ACC112 (cell line): ENCODE measurements at regions not wholly inside any gene's neighbourhood (a gene's known extent, or its start where the extent isn't known, plus 50 kb on each side); places are given as distances from the start of the nearest gene placed in this dataset.
"Not testable (repeated sequence)": the region's sequence is repeated elsewhere in the genome, so short reads cannot be mapped to it uniquely, and the experiment has no call there.

ENCODE experiments used
- H2AFZ ChIP-seq: fragments of 200-600 bp; sonication (generic); one replicate; pipeline ENCODE4 v1.6.0; 2017; ENCODE audit warnings: antibody characterized with exemption, low read length; ENCODE audit not compliant: unreplicated experiment
- H3K27ac ChIP-seq: fragments of 200-600 bp; sonication (generic); 2 replicates; pipeline ENCODE4 v1.5.1; 2014; ENCODE audit warnings: low read depth, mild to moderate bottlenecking, antibody characterized with exemption, low read length, moderate library complexity
- H3K27me3 ChIP-seq: fragments of 200-600 bp; sonication (generic); 2 replicates; pipeline ENCODE4 v1.6.1; 2014; ENCODE audit warnings: mild to moderate bottlenecking, antibody characterized with exemption, low read length, moderate library complexity, mixed read lengths; ENCODE audit not compliant: insufficient read depth
- H3K36me3 ChIP-seq: fragments of 200-600 bp; sonication (generic); 2 replicates; pipeline ENCODE4 v1.6.1; 2016; ENCODE audit warnings: mild to moderate bottlenecking, antibody characterized with exemption, low read length, moderate library complexity, mixed read lengths; ENCODE audit not compliant: insufficient read depth
- H3K4me1 ChIP-seq: fragments of 200-600 bp; sonication (generic); one replicate; pipeline ENCODE4 v1.6.1; 2016; ENCODE audit warnings: low read length, mixed read lengths; ENCODE audit not compliant: insufficient read depth, unreplicated experiment, control insufficient read depth
- H3K4me3 ChIP-seq: fragments of 200-600 bp; sonication (generic); 2 replicates; pipeline ENCODE4 v1.5.1; 2014; ENCODE audit warnings: mild to moderate bottlenecking, low read depth, low read length
- H3K79me2 ChIP-seq: fragments of 200-600 bp; sonication (generic); one replicate; pipeline ENCODE4 v1.6.0; 2016; ENCODE audit warnings: low read length; ENCODE audit not compliant: control insufficient read depth, unreplicated experiment, insufficient read depth

DNA sequence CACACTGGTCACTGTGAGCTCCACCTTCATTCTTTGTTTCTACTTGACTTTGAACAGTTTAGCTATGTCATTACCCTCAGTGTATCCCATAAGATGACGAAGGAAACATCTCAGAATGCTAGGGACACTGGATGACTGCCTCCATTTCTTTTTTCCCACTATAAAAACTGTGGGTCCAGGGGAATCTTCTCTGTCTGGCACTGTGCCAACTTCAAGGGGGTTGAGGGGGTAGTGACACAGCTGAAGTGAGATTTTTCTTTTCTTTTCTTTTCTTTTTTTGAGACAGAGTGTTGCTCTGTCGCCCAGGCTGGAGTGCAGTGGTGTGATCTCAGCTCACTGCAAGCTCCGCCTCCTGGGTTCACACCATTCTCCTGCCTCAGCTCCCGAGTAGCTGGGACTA lies 302.6 kb upstream of the TARS1 start:
- H3K4me1 ChIP-seq, H3K79me2 ChIP-seq, H3K27me3 ChIP-seq, H2AFZ ChIP-seq, H3K36me3 ChIP-seq, H3K27ac ChIP-seq, H3K4me3 ChIP-seq: not testable (repeated sequence)

DNA sequence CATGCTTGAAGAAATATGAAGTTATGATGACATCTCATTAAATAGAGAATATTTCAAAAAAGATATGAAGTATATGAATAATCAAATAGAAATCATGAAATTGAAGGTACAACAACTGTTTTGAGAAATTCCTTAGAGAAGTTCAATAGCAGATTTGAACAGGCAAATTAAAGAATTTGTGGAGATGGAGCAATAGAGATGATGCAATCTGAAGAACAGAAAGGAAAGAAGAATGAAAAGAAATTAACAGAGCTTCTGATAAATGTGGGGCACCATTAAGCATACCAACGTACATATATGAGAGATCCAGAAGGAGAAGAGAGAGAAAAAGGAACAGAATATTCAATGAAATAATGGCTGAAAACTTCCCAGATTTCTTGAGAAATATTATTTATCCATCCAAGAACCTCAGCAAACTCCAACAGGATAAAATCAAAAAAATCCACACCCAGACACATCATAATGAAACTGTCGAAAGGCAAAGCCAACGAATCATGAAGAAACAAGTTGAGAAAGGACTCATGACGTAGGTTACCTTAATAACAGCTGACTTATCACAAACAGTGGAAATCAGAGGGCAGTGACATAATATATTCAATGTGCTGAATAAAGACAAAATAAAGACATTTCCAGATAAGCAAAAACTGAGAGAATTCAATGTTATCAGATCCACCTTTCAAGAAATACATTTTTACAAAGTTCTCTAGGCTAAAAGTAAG lies 297.2 kb upstream of the TARS1 start:
- Histone ChIP-seq H3K27me3 (no peaks in the 10 kb centered on the region), H3K36me3 (no peaks in the 10 kb centered on the region), H3K4me1 (peaks cover 26% of the 10 kb centered on the region), H3K4me3 (no peak overlapping the region), H3K79me2 (no peaks in the 10 kb centered on the region), H2AFZ (no peak overlapping the region), H3K27ac (no peak overlapping the region)

DNA sequence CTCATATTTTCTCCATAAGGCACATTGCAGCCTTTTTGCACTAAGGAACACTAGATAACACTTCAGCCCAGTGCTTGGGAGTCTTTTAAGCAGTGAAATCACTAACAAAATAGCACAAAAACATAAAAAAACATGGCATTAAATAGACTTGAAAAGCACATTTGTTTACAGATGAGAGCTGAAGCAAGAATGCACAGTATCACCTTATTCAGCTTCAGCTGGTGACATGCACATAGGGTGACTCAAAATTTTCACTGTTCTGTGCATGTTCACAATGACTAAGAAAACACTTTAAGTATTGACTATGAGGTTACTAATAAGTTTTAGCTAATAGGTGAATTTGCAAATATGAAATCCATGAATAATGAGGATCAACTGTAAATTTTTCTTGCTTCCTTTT lies 293.9 kb upstream of the TARS1 start:
- no peaks in the 10 kb centered on the region for H3K27me3 ChIP-seq
- H3K36me3 ChIP-seq = no peaks in the 10 kb centered on the region
- peak overlapping the region; percentile 36; the same call in 1 of the 2 replicates for H3K4me3 ChIP-seq
- peak overlapping the region; percentile 86 for H3K27ac ChIP-seq
- H2AFZ ChIP-seq = no peak overlapping the region
- H3K4me1 ChIP-seq = peaks cover 32% of the 10 kb centered on the region
- H3K79me2 ChIP-seq = no peaks in the 10 kb centered on the region

DNA sequence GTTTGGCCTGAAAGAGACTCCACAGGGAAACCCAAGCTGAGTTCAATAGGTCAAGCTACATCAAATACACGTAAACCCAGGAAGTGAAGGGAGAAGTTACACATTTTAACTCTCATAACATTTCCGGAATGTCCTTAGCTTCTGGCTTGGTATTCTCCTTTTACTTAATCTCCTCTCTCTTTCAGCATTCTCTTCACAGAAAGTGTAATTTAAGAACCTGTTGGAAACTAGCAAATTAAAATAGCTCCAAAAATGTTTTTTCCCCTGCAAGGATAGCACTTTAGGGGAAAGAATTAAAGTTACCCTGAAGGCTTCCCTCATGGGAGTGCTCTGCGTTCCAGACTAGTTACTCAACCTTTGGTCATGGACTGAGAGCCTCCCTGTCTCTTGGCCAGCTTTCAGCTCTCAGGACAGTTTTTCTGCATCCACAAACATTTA lies 292.7 kb upstream of the TARS1 start:
- H3K36me3 ChIP-seq = no peaks in the 10 kb centered on the region
- no peaks in the 10 kb centered on the region for H3K27me3 ChIP-seq
- H2AFZ ChIP-seq = peak overlapping the region; percentile 5
- peaks cover 32% of the 10 kb centered on the region for H3K4me1 ChIP-seq
- H3K27ac ChIP-seq = peak overlapping the region; percentile 86
- 0 out of 2 replicates have a peak overlapping the region, but pooled peaks have one; percentile 3 for H3K4me3 ChIP-seq
- no peaks in the 10 kb centered on the region for H3K79me2 ChIP-seq

DNA sequence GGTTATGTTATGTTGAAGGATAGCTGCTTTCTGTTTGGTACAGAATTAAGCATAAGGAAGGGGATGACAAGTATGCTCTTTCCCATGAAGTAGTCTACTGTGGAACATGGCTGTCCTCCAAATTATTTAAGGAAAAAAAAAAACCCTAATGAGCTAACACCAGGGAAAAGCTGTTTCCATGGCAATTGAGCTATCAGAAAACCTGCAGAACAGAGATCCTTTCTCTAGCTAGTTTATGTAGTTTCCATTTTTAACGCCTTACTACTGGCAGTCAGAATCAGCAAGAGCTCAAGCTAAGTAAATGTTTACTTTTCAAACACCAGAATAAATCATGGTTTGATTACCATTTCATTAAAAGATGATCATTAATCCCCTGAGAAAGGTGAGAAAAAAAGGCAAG lies 287.4 kb upstream of the TARS1 start:
- no peaks in the 10 kb centered on the region for H3K79me2 ChIP-seq
- H3K4me3 ChIP-seq = no peak overlapping the region
- H3K36me3 ChIP-seq = no peaks in the 10 kb centered on the region
- peaks cover 8% of the 10 kb centered on the region for H3K4me1 ChIP-seq
- no peak overlapping the region for H3K27ac ChIP-seq
- no peaks in the 10 kb centered on the region for H3K27me3 ChIP-seq
- no peak overlapping the region for H2AFZ ChIP-seq

DNA sequence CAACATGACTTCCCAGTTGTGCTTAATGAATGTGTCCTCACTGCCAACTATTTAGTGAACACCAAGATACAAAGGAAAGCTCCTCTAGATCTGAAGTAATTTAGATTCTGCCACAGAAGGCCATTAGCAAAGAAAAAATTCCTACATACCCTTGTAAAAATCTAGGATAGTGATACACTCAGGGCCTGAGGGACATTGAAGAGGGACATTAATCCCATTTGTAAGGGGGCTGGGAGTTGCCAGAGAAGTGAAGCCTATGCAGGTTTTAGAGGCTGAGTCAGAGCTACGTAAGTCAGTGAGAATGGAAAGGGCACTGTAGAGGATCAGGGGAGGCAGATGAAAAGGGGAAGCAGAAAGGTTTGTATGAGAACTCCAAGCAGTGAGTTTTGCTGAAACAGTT lies 286.9 kb upstream of the TARS1 start:
- Histone ChIP-seq H3K27ac (no peak overlapping the region), H3K36me3 (no peaks in the 10 kb centered on the region), H3K4me1 (peaks cover 3% of the 10 kb centered on the region), H2AFZ (no peak overlapping the region), H3K79me2 (no peaks in the 10 kb centered on the region), H3K27me3 (no peaks in the 10 kb centered on the region), H3K4me3 (no peak overlapping the region)

DNA sequence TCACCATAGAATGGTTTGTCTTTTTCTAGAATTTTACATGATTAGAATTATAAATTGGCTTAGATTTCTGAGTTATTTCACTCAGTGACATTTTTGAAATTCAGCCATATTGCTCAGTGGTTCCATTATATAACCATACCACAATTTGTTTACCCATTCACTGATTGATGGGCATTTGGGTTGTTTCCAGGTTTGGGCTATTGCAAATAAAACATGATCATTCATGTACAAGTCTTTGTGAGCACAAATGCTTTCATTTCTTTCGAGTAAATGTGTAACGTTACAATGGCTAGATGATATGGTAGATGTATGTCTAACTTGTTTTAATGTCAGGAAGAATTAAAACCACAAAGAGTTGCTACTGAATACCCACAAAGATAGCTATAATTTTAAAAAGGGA lies 279.9 kb upstream of the TARS1 start:
- H3K4me1 ChIP-seq = no peaks in the 10 kb centered on the region
- H3K27ac ChIP-seq = no peak overlapping the region
- no peaks in the 10 kb centered on the region for H3K36me3 ChIP-seq
- H2AFZ ChIP-seq = peak overlapping the region; percentile 8
- H3K27me3 ChIP-seq = no peaks in the 10 kb centered on the region
- H3K79me2 ChIP-seq = no peaks in the 10 kb centered on the region
- no peak overlapping the region for H3K4me3 ChIP-seq

DNA sequence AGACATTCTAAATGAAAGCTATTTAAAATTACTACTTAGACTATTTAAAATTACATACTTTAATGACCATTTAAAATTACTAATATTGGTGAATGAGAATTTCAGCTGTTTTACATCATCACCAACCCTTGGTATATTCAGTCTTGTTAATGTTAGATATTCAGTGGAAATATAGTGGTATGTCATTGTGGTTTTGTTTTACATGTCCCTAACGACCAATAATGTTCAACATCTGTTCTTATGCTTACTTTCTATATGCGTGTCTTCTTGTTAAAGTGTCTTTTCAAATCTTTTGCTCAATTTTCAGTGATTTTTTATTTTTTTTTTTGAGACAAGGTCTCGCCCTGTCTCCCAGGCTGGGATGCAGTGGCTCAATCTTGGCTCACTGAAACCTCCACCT lies 279.3 kb upstream of the TARS1 start:
- no peaks in the 10 kb centered on the region for H3K27me3 ChIP-seq

DNA sequence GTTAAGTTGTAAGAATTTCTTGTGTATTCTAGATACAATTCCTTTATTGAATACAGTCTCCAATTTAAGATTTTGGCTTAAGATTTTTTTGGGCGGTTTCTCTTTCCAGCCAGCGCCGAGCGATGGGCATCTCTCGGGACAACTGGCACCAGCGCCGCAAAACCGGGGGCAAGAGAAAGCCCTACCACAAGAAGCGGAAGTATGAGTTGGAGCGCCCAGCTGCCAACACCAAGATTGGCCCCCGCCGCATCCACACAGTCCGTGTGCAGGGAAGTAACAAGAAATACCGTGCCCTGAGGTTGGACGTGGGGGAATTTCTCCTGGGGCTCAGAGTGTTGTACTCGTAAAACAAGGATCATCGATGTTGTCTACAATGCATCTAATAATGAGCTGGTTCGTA lies 278.7 kb upstream of the TARS1 start:
- no peak overlapping the region for H3K27ac ChIP-seq
- no peaks in the 10 kb centered on the region for H3K36me3 ChIP-seq
- no peaks in the 10 kb centered on the region for H3K4me1 ChIP-seq
- no peaks in the 10 kb centered on the region for H3K79me2 ChIP-seq
- no peaks in the 10 kb centered on the region for H3K27me3 ChIP-seq
- H2AFZ ChIP-seq = no peak overlapping the region
- H3K4me3 ChIP-seq = no peak overlapping the region

More for the DNA sequence above, 279.3 kb upstream of the TARS1 start:
- Histone ChIP-seq H2AFZ (no peak overlapping the region), H3K4me3 (no peak overlapping the region), H3K79me2 (no peaks in the 10 kb centered on the region), H3K4me1 (no peaks in the 10 kb centered on the region), H3K27ac (no peak overlapping the region), H3K36me3 (no peaks in the 10 kb centered on the region)

DNA sequence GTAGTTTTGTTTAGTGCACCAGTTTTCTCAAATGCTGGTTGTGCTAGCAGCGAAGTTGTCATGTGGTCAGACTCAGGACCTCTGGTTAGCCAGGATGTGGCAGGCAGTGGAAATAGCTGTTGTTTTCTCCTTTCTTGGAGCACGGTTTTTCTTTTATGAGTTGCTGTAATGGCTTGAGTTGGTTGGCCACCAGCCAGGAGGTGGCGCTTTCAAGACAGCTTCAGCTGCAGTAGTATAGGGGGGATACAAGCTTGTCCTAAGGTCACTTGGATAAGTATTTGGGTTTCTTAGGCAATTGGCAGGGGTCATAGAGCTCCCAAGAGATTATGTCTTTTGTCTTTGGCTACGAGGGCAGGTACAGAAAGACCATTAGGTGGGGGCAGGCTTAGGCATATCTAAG lies 274.2 kb upstream of the TARS1 start:
- H3K4me3 ChIP-seq = no peak overlapping the region
- H3K79me2 ChIP-seq = no peaks in the 10 kb centered on the region
- H3K36me3 ChIP-seq = peaks cover 11% of the 10 kb centered on the region
- no peak overlapping the region for H3K27ac ChIP-seq
- no peaks in the 10 kb centered on the region for H3K4me1 ChIP-seq
- H3K27me3 ChIP-seq = no peaks in the 10 kb centered on the region
- no peak overlapping the region for H2AFZ ChIP-seq

DNA sequence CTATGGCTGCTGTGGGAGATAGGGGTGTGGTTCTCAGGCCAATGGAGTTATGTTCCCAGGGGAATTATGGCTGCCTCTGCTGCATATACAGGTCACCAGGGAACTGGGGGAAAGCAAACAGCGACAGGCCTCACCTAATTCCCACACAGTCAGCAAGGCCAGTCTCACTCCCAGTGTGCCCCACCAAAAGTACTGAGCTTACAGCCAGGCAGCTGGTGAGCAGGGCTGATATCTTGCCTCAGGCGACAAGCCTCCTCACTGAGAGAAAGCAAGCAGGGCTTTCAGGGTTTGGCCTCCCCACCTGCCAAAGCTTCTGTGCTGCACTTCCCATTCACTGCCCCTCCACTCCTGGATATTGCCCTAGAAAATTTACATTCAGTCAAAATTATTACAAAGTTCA lies 273.8 kb upstream of the TARS1 start:
- Histone ChIP-seq H3K79me2 (no peaks in the 10 kb centered on the region), H3K4me3 (no peak overlapping the region), H3K27ac (no peak overlapping the region), H3K27me3 (no peaks in the 10 kb centered on the region), H3K4me1 (no peaks in the 10 kb centered on the region), H3K36me3 (peaks cover 11% of the 10 kb centered on the region), H2AFZ (no peak overlapping the region)
